ENCODE measurements at regions not wholly inside any gene's neighbourhood (a gene's known extent, or its start where the extent isn't known, plus 50 kb on each side); places are given as distances from the start of the nearest gene placed in this dataset.
"Not testable (repeated sequence)": the region's sequence is repeated elsewhere in the genome, so short reads cannot be mapped to it uniquely, and the experiment has no call there.

DNA sequence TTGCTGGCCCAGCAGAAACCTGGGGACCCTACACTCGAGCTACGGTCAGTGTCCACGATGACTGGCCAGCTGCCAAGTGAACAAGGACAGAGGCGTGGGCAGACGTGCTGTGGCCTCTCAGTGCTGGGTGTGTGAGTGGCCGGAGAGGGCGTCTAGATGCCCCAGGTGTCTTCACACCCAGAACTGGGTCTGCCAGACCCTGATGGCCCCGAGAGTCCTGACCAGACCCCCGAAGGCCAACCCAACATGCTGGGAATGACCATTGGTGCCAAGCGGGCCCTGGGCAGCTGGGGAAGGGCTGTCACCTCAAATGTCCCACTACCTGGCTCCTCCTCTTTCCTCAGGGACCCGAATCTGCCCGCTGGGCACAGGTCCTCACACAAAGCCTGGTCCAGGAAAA, 104.5 kb upstream of the SULF2 start:
- TF ChIP-seq ZNF274 (IDR thresholded peaks at IDR 0.05; ENCODE audit: low read depth, low read length); YY1 (IDR thresholded peaks at IDR 0.05; ENCODE audit: insufficient read depth, insufficient read length): not testable (repeated sequence)
